Iris pigment epithelial cell (primary cell): ENCODE measurements at regions not wholly inside any gene's neighbourhood (a gene's known extent, or its start where the extent isn't known, plus 50 kb on each side); places are given as distances from the start of the nearest gene placed in this dataset.

Source experiments
- DNase-seq: peaks from one replicate; pipeline ENCODE4 v3.0.0-alpha.2; 2011; ENCODE audit warnings: low read depth

GRCh38 chr18:75489493-75490190 lies 62.1 kb upstream of the SMIM21 start:
- peak; percentile 97 for DNase-seq

- DNase-seq, result no peak
Measured at GRCh38 chr18:75483662-75484061, 56.2 kb upstream of the SMIM21 start.

GRCh38 chr18:75482880-75483279 lies 55.4 kb upstream of the SMIM21 start:
- DNase-seq, result peak; percentile 58

DNA sequence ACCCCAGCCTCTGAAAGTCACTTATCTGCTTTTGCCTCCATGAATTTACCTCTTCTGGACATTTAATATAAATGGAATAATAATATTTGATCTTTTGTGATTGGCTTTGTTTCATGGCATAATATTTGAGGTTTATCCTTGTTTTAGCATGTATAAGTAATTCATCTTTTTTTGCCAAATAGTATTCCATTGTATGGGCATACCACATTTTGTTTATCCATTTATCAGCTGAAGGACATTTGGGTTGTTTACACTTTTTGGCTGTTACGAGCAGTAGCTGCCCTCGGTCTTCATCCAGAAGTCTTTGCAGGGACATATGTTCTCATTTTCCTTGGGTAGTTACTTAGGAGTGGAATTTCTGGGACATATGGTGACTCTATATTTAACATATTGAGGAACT lies 53.0 kb upstream of the SMIM21 start:
- DNase-seq, result no peak

GRCh38 chr18:75478996-75479880 lies 51.7 kb upstream of the SMIM21 start:
- peak; percentile 65 for DNase-seq

GRCh38 chr18:75477900-75478299 lies 50.4 kb upstream of the SMIM21 start:
- DNase-seq, result peak; percentile 56
